PC-9 (cell line): ENCODE measurements at regions not wholly inside any gene's neighbourhood (a gene's known extent, or its start where the extent isn't known, plus 50 kb on each side); places are given as distances from the start of the nearest gene placed in this dataset.

ENCODE experiments used
- BruUV-seq: library from RNA; stranded (reverse); fragments of 400-500 nt; replicated peaks from 2 replicates; lab custom pipeline; 2021; lab: Mats Ljungman, UMichigan
- CTCF ChIA-PET: fragments of 300-600 bp; sonication (Branson Sonifier 250); formaldehyde crosslinking; loops from one replicate; lab custom pipeline; 2022; ENCODE audit warnings: antibody characterized with exemption; lab: Charles Lee
- POLR2A ChIA-PET: fragments of 300-600 bp; sonication (Branson Sonifier 250); formaldehyde crosslinking; loops from one replicate; lab custom pipeline; 2022; ENCODE audit warnings: antibody characterized with exemption; ENCODE audit not compliant: unreplicated experiment; lab: Charles Lee
- DNase-seq, 2 experiments: peaks; one replicate each; pipeline versions ENCODE4 v3.0.0 to v3.0.0-alpha.2; 2015 to 2022; ENCODE audit warnings: mixed read lengths in 1 of 2
- H2AFZ ChIP-seq: fragments of 200-600 bp; sonication (generic); 2 replicates; pipeline ENCODE4 v1.8.1; 2017; ENCODE audit warnings: antibody characterized with exemption
- H3F3A ChIP-seq: fragments of 200-600 bp; sonication (generic); 2 replicates; pipeline ENCODE4 v1.8.1; 2017; ENCODE audit warnings: antibody characterized with exemption, mild to moderate bottlenecking, low read depth; ENCODE audit not compliant: insufficient read depth
- H3K27ac ChIP-seq: fragments of 200-600 bp; sonication (generic); 2 replicates; pipeline ENCODE4 v1.6.1; 2016; ENCODE audit warnings: mixed run types
- H3K27me3 ChIP-seq: fragments of 200-600 bp; sonication (generic); 2 replicates; pipeline ENCODE4 v1.6.1; 2016; ENCODE audit warnings: low read depth, mixed run types; ENCODE audit not compliant: insufficient read depth
- H3K36me3 ChIP-seq: fragments of 200-600 bp; sonication (generic); 2 replicates; pipeline ENCODE4 v1.6.1; 2016; ENCODE audit warnings: low read depth, mixed run types
- H3K4me1 ChIP-seq: fragments of 200-600 bp; sonication (generic); replicated peaks from 2 replicates; pipeline ENCODE4 v1.6.1; 2016; ENCODE audit warnings: mixed run types; ENCODE audit not compliant: insufficient read depth
- H3K4me2 ChIP-seq: fragments of 200-600 bp; sonication (generic); 2 replicates; pipeline ENCODE4 v1.6.1; 2017; ENCODE audit warnings: mixed run types
- H3K4me3 ChIP-seq: fragments of 200-600 bp; sonication (generic); 2 replicates; pipeline ENCODE4 v1.6.1; 2016; ENCODE audit warnings: mixed run types
- H3K79me2 ChIP-seq: fragments of 200-600 bp; sonication (generic); 2 replicates; pipeline ENCODE4 v1.6.1; 2017; ENCODE audit warnings: low read depth, mixed run types
- H3K9me2 ChIP-seq: fragments of 200-600 bp; sonication (generic); 2 replicates; pipeline ENCODE4 v1.8.1; 2017; ENCODE audit warnings: mild to moderate bottlenecking; ENCODE audit not compliant: insufficient read depth
- H3K9me3 ChIP-seq: fragments of 200-600 bp; sonication (generic); 2 replicates; pipeline ENCODE4 v1.8.1; 2016; ENCODE audit warnings: low read depth; ENCODE audit not compliant: insufficient read depth
- H4K20me1 ChIP-seq: fragments of 200-600 bp; sonication (generic); 2 replicates; pipeline ENCODE4 v1.8.1; 2017; ENCODE audit not compliant: insufficient read depth
- CTCF ChIP-seq: fragments of 200-600 bp; sonication (generic); conservative IDR thresholded peaks from 2 replicates; pipeline ENCODE4 v1.6.1; 2017; ENCODE audit warnings: mixed run types, antibody characterized with exemption, mild to moderate bottlenecking, moderate library complexity
- EZH2 ChIP-seq: fragments of 200-600 bp; sonication (generic); IDR thresholded peaks from 2 replicates; pipeline ENCODE4 v1.8.0; 2017; ENCODE audit warnings: antibody characterized with exemption, low read depth
- intact Hi-C: fragments of 100-400 bp; cut with micrococcal nuclease; formaldehyde crosslinking; loops from one replicate; pipeline ENCODE4 v1.10.0; 2022; ENCODE audit not compliant: unreplicated experiment

- no TSS peak for BruUV-seq
Observed at GRCh38 chr12:30308010-30308717, 387.5 kb downstream of the IPO8 start.

GRCh38 chr12:30304528-30304927 lies 391.1 kb downstream of the IPO8 start:
- H3K27ac ChIP-seq = no peak overlapping the region
- no peak for TF ChIP-seq CTCF
- TF ChIP-seq EZH2 = no peak
- H3F3A ChIP-seq = no peaks in the 10 kb centered on the region
- no peak overlapping the region for H2AFZ ChIP-seq
- ChIA-PET POLR2A (no interaction called here), CTCF (no interaction called here)
- no peaks in the 10 kb centered on the region for H3K9me2 ChIP-seq
- H3K36me3 ChIP-seq = no peaks in the 10 kb centered on the region
- no peak for DNase-seq
- BruUV-seq = no TSS peak
- H3K79me2 ChIP-seq = no peaks in the 10 kb centered on the region
- no peaks in the 10 kb centered on the region for H3K9me3 ChIP-seq
- no peaks in the 10 kb centered on the region for H4K20me1 ChIP-seq
- no peaks in the 10 kb centered on the region for H3K27me3 ChIP-seq
- no peaks in the 10 kb centered on the region for H3K4me1 ChIP-seq
- no peak overlapping the region for H3K4me2 ChIP-seq
- H3K4me3 ChIP-seq = no peak overlapping the region
- intact Hi-C loops = no loop called here

More at GRCh38 chr12:30308010-30308717, 387.5 kb downstream of the IPO8 start:
- Histone ChIP-seq H3K36me3 (no peaks in the 10 kb centered on the region), H3K79me2 (no peaks in the 10 kb centered on the region), H3F3A (no peaks in the 10 kb centered on the region), H2AFZ (no peak overlapping the region), H3K9me2 (no peaks in the 10 kb centered on the region), H3K9me3 (no peaks in the 10 kb centered on the region), H4K20me1 (no peaks in the 10 kb centered on the region), H3K4me3 (no peak overlapping the region), H3K4me2 (no peak overlapping the region), H3K27me3 (no peaks in the 10 kb centered on the region), H3K27ac (no peak overlapping the region), H3K4me1 (no peaks in the 10 kb centered on the region)
- no peak for DNase-seq
- TF ChIP-seq EZH2 (no peak), CTCF (no peak)
- ChIA-PET CTCF (no interaction called here), POLR2A (no interaction called here)
- intact Hi-C loops = no loop called here

GRCh38 chr12:30301291-30301690 lies 394.4 kb downstream of the IPO8 start:
- POLR2A ChIA-PET = no interaction called here
- H4K20me1 ChIP-seq = no peaks in the 10 kb centered on the region
- no peaks in the 10 kb centered on the region for H3K4me1 ChIP-seq
- CTCF ChIA-PET = interaction anchor here (0.6 kb wide), 1 partner anchor 378 kb away, joined by 3 read pairs; no protein-coding TSS in a partner anchor
- no peak for DNase-seq
- no peaks in the 10 kb centered on the region for H3K9me3 ChIP-seq
- H3K27ac ChIP-seq = no peak overlapping the region
- H3K4me2 ChIP-seq = no peak overlapping the region
- intact Hi-C loops = no loop called here
- no peaks in the 10 kb centered on the region for H3F3A ChIP-seq
- H3K27me3 ChIP-seq = peaks cover 10% of the 10 kb centered on the region; the same call in 1 of the 2 replicates
- H3K9me2 ChIP-seq = no peaks in the 10 kb centered on the region
- TF ChIP-seq EZH2 (no peak), CTCF (no peak)
- no TSS peak for BruUV-seq
- no peaks in the 10 kb centered on the region for H3K36me3 ChIP-seq
- H3K79me2 ChIP-seq = no peaks in the 10 kb centered on the region
- no peak overlapping the region for H3K4me3 ChIP-seq
- H2AFZ ChIP-seq = no peak overlapping the region
